GM18909 (cell line): ENCODE measurements at regions not wholly inside any gene's neighbourhood (a gene's known extent, or its start where the extent isn't known, plus 50 kb on each side); places are given as distances from the start of the nearest gene placed in this dataset.
"Not testable (repeated sequence)": the region's sequence is repeated elsewhere in the genome, so short reads cannot be mapped to it uniquely, and the experiment has no call there.

Source experiments
- ATAC-seq: cut with Tn5 transposase; IDR thresholded peaks from one replicate; pipeline ENCODE4 v1.9.1; 2021; ENCODE audit warnings: mild to moderate bottlenecking; ENCODE audit not compliant: unreplicated experiment, poor library complexity

DNA sequence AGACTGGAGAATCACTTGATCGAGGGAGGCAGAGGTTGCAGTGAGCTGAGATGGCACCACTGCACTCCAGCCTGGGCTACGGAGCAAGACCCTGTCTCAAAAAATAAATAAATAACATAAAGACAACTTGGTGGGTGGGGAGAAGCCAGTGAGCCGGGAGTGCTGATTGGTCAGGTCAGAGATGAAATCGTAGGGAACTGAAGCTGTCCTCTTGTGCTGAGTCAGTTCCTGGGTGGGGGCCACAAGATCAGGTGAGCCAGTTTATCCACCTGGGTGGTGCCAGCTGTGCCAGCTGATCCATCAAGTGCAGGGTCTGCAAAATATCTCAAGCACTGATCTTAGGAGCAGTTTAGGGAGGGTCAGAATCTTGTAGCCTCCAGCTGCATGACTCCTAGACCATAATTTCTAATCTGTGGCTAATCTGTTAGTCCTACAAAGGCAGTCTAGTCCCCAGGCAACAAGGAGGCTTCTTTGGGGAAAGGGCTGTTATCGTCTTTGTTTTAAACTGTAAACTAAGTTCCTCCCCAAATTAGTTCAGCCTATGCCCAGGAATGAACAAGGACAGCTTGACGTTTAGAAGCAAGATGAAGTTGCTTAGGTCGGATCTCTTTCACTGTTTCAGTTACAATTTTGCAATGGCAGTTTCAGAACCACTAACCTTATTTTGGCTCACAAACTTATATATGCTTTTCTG lies 221.5 kb upstream of the MYLIP start:
- ATAC-seq: not testable (repeated sequence)

DNA sequence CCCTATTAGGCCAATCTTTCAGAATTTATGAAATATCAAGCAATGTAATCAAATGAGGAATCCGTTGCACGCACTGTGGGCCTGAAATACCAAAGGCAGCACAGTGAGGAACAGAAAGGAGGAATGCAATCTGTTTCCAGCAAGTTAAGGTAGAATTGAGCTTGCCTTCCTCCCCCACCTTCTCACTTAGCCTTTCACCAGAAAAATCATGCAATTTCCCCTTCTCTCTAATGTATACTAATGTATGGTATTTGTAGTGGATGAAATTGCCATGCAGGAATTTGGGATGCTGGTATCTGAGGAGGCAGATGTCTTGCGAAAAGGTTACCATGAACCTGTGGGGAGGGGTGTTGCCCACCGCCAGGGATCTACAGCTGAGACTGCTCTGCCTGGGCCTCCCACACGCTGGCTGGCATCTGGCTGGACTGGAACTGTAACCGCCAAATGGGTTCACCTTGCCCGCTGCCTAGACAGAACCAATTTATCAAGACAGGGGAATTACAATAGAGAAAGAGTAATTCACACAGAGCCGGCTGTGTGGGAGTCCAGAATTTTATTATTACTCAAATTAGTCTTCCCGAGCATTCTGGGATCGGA lies 222.4 kb upstream of the MYLIP start:
- ATAC-seq: no peak

DNA sequence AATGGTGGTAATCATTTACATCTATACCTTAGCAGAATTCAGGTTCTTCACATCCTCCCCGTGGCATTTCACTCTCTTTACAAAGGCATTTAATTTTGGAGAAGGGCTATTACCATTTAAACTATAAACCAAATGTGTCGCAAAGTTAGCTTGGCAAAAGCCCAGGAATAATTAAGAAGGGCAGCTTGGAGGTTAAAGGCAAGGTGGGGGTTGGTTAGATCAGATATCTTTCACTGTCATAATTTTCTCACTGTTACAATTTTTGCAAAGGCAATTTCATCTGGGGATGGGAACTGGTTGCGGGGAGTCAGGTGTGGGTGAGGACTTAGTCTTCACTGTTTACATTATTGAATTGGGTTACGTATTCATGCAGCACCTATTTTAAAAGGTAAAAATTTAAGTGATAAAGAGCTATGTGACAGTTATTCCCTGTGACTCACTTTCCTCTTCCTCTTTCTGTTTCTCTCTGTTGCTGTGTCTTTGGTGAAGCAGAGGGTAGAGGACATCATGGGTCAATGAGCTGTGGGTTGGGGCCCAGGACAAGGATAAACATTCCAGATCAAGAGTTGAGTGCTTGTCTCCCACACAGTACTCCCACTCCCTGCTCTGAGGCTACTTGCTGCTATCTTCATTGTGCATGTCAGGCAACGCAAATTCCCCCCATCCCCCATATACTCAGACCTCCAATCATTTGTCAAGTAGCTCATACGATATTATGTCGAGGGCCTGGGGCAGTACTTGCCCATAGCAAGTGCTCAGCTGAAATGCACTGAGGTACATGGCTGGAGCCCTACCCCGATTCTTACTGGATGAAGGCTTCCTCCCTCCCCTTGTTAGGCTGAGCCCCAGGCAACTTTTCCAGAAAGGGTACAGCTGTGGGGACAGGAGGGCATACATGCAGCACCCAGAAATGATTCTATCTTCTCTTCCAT lies 223.1 kb upstream of the MYLIP start:
- no peak for ATAC-seq

DNA sequence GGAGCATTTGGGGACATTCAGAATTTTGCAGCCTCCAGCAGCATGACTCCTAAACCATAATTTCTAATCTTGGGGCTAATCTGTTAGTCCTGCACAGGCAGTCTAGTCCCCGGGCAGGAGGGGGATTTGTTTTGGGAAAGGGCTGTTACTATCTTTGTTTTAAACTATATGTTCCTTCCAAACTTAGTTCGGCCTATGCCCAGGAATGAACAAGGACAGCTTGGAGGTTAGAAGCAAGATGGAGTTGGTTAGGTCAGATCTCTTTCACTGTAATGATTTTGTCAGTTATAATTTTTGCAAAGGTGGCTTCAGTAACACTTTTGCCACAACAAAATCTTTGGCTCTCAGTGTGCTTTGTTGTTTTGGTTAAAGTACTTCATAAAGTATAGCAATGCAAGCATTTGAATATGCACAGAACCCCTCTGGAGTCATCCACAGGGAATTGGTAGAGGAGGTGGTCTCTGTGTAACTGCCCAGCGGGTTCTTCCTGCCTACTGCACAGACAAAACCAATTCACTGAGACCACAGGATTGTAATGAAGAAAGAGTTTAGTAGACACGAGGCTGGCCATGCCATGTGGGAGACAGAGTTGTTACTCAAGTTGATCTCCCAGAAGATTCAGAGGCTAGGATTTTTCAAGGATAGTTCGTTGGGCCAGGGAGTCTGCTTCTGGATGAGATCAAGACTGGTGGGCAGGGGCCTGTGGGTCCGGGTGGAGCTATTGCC lies 224.1 kb upstream of the MYLIP start:
- ATAC-seq: no peak

DNA sequence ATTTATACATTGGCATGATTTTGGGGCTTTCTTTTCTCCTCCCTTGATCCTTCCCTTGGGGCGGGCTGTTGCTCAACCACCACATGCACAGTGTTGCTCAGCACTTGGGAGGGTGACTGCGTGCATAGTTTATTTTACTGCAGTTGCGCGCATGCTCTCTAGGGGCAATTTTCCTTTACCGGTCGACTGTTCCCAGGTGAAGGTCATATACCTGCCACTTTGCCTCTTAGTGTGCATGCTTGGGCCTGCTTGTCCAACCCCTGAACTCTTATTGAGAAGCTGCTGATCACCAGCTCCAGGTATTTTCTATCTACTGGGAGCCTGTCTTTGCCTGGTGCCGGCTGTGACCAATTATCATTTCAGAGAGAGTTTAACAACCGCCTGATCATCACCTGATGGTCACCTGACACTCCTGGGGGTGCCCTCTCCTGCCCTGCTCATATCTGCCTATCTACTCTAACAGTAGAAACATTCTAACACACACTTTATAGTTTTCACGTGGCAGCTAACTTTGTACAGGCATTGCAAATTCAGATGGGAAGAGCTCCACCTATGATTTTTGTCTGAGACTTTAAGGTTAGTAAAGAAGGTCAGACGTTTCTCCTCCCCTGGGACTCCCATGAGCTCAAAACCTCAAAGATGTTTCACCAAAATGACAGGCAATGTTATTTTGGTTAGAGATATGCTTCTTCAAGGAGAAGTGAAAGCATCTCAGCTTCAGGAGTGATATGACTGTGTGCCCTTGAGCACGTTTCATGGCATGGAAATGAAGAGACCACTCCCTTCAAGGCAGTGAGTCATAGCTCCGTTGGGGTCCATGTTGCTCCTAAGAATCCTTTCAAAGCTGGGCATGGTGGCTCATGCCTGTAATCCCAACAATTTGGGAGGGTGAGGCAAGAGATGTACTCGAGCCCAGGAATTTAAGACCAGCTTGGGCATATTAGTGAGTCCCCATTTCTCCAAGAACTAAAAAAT lies 227.5 kb upstream of the MYLIP start:
- peak; percentile 91 for ATAC-seq

DNA sequence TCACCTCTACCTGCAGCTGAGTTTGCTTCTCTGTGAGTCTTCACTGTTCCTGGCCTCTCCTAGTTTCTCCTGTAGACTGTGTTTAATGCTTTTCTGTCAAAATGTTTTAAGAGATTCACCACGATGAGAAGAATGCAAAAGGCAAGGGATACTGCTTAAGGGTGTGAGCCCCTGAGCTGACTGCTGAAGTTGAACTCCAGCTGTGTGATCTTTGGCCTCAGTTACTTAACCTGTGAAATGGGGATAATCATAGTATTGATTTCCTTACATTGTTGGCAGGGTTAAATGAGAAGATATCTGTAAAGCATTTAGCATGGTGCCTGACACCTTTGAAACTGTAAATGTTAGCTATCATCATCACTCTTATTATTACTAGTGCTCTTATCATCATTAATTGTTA lies 230.2 kb upstream of the MYLIP start:
- no peak for ATAC-seq

DNA sequence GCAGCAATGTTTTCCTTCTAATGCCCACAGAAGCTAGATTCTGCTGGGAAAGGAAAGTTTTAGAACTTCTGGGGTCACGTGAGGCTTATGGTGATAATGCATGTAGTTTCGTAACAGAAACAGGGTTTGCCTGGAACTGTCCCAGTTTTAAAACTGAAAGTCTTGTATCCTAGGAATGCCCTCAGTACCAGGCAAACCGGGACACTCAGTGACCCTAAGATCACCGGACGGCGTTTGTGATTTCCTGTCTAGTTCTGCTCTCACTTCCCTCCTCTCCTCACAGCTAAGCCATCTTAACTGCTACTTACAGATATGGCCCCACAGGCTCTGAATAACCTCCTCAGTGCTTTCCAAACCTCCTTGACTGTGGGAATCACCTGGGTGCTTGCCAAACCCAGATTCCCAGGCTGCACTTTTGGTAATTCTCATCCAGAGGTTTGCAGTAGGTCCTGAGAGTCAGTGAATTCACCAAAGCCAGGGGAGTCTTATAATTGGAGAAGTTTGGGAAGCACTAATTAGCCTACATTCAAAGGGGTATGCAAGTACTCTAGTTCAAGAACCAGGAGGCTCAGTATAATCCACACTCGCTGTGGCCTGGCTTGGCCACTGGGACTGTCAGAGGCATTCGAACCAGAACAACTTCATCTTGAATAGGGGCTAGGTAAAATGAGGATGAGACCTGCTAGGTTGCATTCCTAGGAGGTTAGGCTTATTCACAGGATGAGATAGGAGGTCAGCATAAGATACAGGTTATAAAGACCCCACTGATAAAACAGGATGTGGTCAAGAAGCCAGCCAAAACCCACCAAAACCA lies 231.6 kb upstream of the MYLIP start:
- no peak for ATAC-seq

DNA sequence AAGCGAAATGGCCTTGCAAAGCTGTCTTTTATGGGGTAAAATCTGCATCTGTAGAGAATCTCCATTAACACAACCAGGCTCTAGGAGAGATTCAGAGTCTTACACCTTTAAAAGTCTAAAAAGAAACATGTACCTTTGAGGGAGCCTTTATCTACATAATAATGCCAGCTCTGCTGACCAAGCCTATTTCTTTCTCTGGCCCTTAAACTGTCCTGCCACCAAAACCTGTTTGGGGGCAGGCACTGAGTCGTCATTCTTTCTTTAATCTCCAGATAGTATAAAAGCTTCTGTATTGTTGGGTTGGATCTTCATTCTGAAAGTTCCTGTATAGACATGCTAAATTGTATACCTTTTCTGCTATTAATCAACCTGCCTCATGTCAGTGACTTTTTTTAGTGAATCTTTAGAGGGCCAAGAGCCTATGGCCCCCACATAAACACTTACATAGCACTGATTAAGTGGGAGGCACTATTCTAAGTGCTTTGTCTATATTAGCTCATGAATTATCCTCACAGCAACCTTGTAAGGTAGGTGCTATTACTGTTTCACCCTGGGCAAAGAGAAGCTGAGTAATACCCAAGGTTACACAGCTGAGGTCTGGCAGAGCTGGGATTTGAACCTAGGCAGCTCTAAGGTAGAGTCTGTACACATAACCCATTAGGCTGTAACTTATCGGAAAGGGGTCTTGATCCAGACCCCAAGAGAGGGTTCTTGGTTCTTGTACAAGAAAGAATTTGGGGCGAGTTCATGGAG lies 232.3 kb upstream of the DTNBP1 start:
- ATAC-seq: no peak

DNA sequence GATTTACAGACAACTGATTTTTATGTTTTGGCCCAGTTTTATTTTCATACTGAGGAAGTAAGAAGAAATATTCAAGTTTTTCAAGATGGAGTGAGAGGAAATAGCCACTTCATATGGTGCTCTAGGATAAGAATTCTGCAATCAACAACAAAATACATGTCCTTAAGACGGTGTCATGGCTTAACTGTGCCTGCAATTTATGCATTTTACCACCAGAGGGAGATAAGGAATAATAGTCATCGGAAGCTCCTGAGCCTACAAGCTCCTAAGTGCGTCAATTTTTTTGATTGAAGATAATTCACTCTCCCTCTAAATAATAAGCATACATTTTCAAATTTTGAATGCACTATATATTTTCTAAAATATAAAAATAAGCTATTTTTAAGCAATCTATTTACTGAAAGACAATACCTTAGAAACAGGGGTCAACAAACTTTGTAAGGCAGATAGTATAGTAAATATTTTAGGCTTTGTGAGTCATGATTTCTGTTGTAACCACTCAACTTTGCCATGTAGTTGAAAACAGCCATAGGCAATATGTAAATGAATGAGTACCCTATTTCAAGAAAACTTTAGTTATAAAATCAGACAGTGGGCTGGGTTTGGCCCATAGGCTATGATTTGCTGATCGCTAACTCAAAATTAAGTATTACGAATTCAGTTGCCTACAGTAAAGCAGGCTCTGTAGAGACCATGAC lies 230.9 kb upstream of the DTNBP1 start:
- ATAC-seq: no peak

DNA sequence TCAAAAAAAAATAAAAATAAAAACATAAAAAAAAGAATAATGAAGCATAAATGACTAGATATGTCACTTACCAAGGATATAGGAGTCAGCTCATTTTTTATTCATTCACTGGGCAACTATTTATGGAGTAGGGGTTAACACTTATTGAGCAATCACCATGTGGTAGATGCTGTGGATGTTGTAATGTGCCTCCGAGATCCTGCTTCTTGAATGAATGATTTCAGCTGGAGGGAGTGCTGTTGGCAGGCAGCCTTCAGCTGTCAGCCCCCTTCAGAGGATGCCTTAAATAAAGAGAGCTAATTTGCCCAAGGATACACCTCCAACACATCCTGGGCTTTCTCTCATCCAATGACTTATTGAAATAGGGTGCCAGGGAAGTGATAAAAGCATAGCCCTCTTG lies 229.5 kb upstream of the DTNBP1 start:
- no peak for ATAC-seq

DNA sequence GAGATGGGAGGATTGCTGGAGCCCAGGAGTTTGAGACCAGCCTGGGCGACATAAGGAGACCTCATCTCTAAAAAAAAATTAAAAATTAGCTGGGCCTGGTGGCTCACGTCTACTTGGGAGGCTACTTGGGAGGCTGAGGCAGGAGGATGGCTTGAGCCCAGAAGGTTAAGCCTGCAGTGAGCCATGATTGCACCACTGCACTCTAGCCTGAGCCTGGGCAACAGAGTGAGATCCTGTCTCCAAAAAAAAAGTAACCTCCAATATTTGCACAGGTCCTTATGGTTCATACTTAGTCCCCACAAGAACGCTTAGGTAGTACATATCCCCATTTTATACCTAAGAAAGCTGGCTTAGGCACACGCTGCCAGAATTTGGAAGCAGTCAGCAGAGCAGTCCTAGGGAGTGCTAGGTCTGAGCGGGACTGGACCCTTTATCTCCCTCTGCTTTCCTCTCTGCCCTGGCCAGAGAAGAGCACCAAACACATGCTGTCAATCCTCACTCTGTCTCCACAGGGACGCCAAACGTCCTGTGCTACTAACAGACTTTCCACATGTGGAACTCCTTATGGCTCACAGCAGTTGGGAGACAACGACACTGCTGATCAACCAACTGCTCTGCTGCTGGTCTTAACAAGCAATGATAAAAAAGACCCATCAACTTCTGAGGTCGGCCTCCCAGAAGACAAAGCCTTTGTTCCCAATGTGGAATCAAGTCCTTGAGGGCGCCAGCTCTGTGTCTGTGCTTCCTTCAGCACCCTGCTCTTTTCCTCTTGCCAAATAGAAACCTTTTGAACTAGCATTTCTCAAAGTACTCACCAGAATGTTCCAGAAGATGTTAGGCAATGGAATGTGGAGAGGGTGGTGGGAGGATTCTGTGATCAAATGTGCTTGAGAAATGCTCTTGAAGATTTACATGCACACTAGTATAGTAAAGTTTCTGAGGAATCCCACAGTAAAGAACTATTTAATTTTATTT lies 226.3 kb upstream of the DTNBP1 start:
- ATAC-seq: no peak

DNA sequence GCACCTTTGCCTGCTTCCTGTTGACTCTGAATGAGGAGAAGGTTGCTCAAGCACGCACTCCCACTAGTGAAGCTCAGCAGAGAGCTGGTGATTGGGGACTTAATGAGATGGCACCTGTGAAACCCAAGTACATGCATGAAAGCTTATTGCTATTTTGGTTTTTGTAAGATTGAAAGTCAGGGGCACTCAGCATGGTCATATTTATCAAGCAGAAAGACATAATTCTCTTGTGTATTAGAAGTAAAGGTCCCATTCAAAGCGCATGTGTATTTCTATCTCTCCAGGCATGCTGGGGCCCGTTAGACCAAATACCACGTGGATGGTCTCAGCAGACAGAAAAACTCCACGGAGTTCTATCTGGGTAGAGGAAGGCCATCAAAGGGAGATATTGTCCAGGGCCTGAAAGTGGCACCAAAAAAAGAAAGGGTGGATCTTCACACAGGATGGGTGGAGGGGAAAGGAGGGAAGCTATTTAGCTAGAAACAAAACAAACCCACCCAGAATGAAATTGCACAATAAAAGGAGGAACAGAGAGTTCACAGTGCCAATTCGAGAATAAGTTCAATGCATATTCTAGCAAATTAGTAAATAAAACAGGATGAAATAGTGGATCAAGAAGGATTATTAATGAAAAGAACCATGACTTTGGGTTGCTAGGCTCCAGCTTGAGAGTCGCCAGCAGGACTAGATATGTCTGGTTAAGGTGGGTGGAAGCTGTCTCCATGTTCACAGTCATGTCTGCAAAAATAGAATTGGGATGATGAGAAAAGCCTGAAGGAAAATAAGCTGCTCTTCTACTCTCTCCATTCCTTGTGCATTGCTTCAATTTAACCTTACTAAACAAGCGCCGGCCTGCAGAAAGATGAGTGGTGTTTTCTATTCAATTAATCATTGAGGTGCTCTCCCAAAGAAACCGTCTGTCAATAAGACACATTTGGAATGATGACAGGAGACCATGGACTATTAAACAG lies 224.9 kb upstream of the DTNBP1 start:
- ATAC-seq: no peak

DNA sequence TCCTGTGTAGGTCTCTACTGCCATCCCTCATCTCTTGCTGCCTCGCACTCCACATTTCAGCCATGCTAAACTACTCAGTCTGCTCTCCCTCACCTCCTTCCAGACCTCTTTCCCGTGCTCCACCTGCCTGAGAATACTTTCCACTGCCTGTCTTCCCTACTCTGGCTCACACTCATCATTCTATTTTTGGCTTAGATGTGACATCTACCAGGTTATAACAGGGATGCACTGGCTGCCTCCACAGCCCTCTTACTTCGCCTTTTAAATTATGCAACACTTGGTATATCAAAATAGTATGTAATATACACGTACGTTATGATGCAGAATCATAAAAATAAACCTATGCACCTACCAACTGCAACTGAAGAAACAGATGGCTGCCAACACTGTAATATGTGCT lies 222.8 kb upstream of the DTNBP1 start:
- no peak for ATAC-seq

DNA sequence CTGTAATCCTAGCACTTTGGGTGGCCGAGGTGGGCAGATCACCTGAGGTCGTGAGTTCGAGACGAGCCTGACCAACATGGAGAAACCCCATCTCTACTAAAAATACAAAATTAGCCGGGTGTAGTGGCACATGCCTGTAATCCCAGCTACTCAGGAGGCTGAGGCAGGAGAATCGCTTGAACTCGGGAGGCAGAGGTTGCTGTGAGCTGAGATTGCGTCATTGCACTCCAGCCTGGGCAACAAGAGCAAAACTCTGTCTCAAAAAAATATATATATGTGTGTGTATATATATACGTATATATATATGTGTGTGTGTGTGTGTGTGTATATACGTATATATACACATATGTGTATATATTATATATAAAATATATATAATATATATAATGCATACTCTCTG lies 220.8 kb upstream of the DTNBP1 start:
- not testable (repeated sequence) for ATAC-seq

DNA sequence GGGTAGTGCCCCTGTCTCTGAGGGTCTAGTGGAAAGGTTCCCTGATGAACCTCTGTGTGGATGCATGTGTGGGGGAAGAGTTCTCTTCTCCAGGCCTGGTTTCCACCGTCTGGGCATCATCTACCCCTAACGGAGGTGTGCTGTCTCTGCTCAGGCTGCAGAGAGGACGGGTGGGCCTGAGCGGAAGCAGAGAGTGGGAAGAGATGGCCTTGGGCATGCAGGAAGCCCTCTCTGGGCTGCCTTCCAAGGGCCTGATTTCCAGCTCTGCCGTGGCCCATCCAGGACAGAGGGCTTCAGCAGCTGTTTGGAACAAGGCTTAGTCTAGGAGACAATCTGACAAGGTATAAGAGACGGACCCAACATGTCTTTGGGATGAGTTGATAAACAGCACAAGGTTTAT lies 220.1 kb upstream of the DTNBP1 start:
- ATAC-seq: no peak
